ENCODE measurements at regions not wholly inside any gene's neighbourhood (a gene's known extent, or its start where the extent isn't known, plus 50 kb on each side); places are given as distances from the start of the nearest gene placed in this dataset.

DNA sequence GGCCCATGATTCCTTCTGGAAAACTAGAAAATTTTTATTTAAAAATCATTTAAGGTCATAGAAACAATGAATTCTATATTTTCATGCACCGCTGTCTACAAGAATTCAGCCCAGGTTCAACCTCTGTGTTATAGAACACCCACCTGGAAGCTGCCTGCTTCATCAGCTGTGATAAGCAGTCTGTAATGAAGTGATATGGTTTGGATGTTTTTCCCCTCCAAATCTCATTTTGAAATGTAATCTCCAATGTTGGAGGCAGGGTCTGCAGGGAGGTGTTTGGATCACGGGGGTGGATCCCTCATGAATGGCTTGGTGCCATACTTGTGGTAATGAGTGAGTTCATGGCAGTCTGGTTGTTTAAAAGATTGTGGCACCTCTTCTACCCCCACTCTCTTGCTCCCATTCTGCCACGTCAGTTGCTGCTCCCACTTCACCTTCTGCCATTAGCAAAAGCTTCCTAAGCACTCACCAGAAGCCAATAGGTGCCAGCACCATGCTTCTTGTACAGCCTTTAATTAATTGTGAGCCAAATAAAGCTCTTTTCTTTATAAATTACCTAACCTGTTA lies 55.6 kb downstream of the MRPL32 start:
- TF ChIP-seq, protein P1, sequence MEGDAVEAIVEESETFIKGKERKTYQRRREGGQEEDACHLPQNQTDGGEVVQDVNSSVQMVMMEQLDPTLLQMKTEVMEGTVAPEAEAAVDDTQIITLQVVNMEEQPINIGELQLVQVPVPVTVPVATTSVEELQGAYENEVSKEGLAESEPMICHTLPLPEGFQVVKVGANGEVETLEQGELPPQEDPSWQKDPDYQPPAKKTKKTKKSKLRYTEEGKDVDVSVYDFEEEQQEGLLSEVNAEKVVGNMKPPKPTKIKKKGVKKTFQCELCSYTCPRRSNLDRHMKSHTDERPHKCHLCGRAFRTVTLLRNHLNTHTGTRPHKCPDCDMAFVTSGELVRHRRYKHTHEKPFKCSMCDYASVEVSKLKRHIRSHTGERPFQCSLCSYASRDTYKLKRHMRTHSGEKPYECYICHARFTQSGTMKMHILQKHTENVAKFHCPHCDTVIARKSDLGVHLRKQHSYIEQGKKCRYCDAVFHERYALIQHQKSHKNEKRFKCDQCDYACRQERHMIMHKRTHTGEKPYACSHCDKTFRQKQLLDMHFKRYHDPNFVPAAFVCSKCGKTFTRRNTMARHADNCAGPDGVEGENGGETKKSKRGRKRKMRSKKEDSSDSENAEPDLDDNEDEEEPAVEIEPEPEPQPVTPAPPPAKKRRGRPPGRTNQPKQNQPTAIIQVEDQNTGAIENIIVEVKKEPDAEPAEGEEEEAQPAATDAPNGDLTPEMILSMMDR (IDR thresholded peaks at IDR 0.05; ENCODE audit: low read length, missing control alignments) = no peak
- DNase-seq (ENCODE audit: low read depth) = no peak
- no peak overlapping the region for H3K4me3 ChIP-seq (replicated peaks; ENCODE audit: low read depth, low read length)

GRCh38 chr7:42991024-42991423 lies 58.8 kb downstream of the MRPL32 start:
- no peak for DNase-seq (ENCODE audit: low read depth)
- no peak overlapping the region for H3K4me3 ChIP-seq (replicated peaks; ENCODE audit: low read depth, low read length)
- TF ChIP-seq, protein P1 (IDR thresholded peaks at IDR 0.05; ENCODE audit: low read length, missing control alignments) = no peak

DNA sequence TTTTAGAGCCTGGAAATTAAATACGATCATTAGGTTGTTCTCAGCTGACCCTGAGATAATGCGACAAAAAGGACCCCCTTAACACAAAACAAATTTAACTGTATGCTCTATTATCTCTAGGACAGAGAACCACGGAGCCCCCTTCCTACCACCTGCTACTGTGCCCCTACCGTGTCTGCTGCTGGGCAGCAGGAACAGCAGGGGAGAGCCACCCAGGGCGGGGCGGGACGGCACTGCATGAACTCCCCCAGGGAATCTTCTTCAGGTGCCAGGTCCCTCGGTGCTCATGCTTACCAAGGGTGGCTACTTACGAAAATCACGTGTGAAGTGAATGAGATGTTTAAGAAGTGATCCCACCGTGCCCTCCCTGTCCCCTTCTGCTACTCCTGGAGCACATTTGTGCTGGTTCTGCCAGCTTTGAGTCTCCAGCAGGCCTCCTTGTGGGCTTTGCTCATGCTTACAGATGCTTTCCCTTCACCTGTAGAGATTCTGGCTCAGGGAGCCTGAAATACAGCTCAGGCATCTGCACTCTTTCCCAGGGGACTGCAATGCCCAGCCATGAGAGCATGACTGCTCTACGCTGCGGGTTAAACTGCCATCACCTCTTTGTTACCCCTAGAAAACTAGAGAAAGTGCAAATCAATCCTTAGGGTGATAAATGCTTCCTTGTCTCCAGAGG lies 59.9 kb downstream of the MRPL32 start:
- no peak for DNase-seq (ENCODE audit: low read depth)
- TF ChIP-seq, protein P1 (IDR thresholded peaks at IDR 0.05; ENCODE audit: low read length, missing control alignments) = no peak
- no peak overlapping the region for H3K4me3 ChIP-seq (replicated peaks; ENCODE audit: low read depth, low read length)

DNA sequence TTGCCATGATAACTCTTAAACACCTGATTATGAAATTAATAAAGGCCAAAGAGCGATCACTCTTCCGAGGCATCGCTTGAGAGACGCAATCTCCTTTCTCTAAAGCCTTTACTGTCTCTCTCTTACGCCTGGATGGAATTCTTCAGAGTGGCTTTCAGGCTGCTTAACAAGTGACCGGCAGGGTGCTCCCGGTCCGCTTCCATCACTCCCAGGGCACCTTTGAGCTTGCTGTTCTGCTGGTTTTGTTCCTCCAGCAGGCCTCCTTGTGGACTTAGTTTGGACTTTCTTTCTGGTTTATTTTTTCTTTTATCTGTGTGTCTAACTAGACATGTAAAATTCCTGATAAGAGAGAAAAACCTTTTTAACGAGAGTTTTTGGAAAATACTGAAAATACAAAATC lies 60.9 kb downstream of the MRPL32 start:
- TF ChIP-seq, protein P1 (IDR thresholded peaks at IDR 0.05; ENCODE audit: low read length, missing control alignments) = no peak
- no peak overlapping the region for H3K4me3 ChIP-seq (replicated peaks; ENCODE audit: low read depth, low read length)
- no peak for DNase-seq (ENCODE audit: low read depth)

DNA sequence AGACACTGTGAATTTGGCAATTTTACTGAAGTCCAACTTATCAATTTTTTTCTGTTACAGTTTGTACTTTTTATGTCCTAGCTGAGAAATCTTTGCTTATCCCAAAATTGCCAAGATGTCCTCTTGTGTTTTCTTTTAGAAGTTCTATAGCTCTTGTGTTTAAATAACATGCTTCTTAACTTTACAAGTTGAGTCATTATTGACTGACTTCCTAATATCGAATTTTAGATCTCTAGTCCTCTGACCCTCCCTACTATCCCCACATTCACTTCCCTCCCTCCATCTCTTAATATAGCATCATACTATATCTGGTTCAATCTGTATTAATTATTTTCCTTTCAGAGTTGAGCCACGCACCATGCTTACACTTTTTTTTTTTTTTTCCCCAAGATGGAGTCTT lies 61.9 kb downstream of the MRPL32 start:
- H3K4me3 ChIP-seq (replicated peaks; ENCODE audit: low read depth, low read length) = no peak overlapping the region
- no peak for DNase-seq (ENCODE audit: low read depth)
- TF ChIP-seq, protein P1 (IDR thresholded peaks at IDR 0.05; ENCODE audit: low read length, missing control alignments) = no peak

DNA sequence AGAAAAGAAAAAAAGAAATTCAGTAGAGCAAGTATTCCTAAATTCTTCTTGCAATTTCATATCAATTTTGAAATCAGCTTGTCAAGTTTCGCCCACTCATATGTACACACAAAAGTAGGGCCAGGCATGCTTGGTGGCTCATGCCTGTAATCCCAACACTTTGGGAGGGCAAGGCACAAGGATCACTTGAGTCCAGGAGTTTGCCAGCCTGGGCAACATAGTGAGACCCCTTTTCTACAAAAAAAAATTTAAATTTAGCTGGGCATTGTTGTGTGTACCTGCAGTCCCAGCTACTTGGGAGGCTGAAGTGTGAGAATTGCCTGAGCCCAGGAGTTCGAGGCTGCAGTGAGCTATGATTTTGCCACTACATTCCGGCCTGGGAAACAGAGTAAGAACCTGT lies 65.4 kb downstream of the MRPL32 start:
- H3K4me3 ChIP-seq (replicated peaks; ENCODE audit: low read depth, low read length) = no peak overlapping the region
- DNase-seq (ENCODE audit: low read depth) = no peak
- TF ChIP-seq, protein P1 (IDR thresholded peaks at IDR 0.05; ENCODE audit: low read length, missing control alignments) = no peak

DNA sequence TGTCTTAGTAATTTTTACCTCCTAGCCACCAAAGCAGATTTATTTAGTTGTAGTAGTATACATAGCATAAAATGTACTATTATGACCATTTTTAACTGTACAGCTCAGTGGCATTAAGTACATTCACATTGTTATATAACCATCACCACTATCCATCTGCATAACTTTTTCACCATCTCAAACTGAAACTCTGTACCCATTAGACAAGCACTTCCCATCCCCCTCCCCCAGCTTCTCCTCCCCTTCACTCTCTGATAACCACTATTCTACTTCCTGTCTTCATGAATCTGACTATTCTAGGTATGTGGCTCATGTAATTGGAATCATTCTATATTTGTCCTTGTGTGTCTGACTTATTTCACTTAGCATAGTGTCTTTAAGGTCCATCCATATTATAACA lies 71.9 kb downstream of the MRPL32 start:
- no peak overlapping the region for H3K4me3 ChIP-seq (replicated peaks; ENCODE audit: low read depth, low read length)
- TF ChIP-seq, protein P1 (IDR thresholded peaks at IDR 0.05; ENCODE audit: low read length, missing control alignments) = no peak
- DNase-seq (ENCODE audit: low read depth) = peak; percentile 29

Data from fibroblast of pulmonary artery (primary cell).